HEK293T (cell line): ENCODE measurements at regions not wholly inside any gene's neighbourhood (a gene's known extent, or its start where the extent isn't known, plus 50 kb on each side); places are given as distances from the start of the nearest gene placed in this dataset.

Experiments
- CTBP1 ChIP-seq: fragments of 450-650 bp; IDR thresholded peaks from 2 replicates; pipeline ENCODE4 v1.6.1; 2016; ENCODE audit warnings: borderline replicate concordance
- FOXM1 ChIP-seq: fragments of 450-650 bp; IDR thresholded peaks from 2 replicates; pipeline ENCODE4 v1.6.1; 2017; ENCODE audit warnings: mild to moderate bottlenecking, borderline replicate concordance
- SP1 ChIP-seq: fragments of 450-650 bp; IDR thresholded peaks from 2 replicates; pipeline ENCODE4 v1.6.1; 2017
- TARDBP ChIP-seq: fragments of 450-650 bp; IDR thresholded peaks from 2 replicates; pipeline ENCODE4 v1.6.1; 2016

GRCh38 chr1:76781447-76781846 is 85.8 kb upstream of the ST6GALNAC5 start:
- TF ChIP-seq SP1 = no peak
- TF ChIP-seq TARDBP = no peak
- TF ChIP-seq FOXM1 = no peak
- TF ChIP-seq CTBP1 = no peak
